Fibroblast of skin of abdomen (primary cell): ENCODE measurements at regions not wholly inside any gene's neighbourhood (a gene's known extent, or its start where the extent isn't known, plus 50 kb on each side); places are given as distances from the start of the nearest gene placed in this dataset.

Source experiments
- DNase-seq: peaks from one replicate; pipeline ENCODE4 v3.0.0-alpha.2; 2013

- DNase-seq: no peak
Measured at GRCh38 chr17:77504652-77505155, 363.9 kb downstream of the SEC14L1 start.

DNA sequence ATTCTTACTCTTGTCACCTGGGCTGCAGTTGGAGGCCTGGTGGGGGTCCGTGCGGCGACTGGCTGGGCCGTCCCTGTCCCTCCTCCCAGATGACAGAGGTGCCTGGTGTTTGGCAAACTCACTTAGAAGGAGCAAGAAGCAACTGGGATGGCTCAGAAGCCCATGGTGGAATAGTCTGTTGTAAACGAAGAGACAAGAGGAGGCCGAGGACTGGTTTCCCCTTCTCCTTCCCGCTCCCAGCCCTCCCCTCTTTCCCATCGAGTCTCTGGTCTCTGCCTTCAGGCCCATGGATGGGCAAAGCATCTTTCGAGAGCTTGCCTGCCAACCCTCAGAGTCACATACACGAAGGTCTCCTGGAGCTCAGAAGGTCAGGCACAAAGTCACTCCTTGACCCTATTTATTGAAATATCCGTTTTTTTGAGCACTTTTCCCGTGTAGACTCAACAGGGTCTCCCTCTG is 364.4 kb downstream of the SEC14L1 start:
- DNase-seq: no peak

GRCh38 chr17:77506371-77506991 is 365.7 kb downstream of the SEC14L1 start:
- no peak for DNase-seq

GRCh38 chr17:77507111-77507885 is 366.5 kb downstream of the SEC14L1 start:
- DNase-seq: no peak

DNA sequence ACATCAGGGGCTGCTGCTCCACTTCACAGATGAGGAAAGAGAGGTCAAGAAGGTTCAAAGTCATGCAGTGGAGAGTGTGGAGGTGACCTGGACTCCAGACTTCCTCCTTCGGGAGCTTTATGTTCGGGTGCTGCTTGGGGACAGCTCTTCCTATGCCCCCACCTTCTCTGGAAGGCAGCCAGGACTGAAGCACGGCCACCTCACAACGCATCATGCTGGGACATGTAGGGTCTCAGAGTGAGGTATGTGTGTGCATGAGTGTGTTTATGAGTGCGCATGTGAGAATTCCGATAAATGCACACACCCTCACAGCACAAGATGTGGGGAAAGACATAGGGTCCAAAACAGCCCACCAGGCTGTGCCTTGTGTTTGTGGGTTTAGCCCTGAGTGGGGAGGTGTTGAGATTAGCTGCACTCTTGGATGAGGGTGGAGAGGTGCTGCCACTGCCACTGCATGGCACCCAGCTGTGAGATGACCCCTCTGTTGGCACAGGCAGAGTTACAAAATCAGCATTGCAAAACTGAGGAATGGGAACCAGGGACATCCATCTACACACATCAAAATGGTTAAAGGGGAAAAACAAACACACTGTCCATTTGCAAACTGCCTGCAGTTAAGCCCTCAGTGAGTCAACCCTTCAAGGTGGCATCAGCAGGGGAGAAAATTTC is 367.4 kb downstream of the SEC14L1 start:
- DNase-seq: no peak

DNA sequence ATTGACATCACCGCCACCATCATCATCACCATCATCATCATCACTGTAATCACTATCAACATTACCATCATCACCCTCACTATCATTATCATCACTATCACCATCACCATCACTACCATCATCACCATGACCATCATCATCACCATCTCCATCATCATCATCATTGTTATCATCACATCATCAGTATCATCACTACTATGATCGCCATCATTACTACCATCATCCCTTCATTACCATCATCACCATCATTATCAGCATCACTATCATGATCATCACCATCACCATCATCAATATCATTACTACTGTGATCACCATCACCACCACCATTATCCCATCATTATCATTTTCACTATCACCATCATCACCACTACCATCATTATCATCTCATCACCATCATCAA is 368.3 kb downstream of the SEC14L1 start:
- no peak for DNase-seq

- no peak for DNase-seq
Measured at GRCh38 chr17:77509599-77509998, 368.8 kb downstream of the SEC14L1 start.

DNA sequence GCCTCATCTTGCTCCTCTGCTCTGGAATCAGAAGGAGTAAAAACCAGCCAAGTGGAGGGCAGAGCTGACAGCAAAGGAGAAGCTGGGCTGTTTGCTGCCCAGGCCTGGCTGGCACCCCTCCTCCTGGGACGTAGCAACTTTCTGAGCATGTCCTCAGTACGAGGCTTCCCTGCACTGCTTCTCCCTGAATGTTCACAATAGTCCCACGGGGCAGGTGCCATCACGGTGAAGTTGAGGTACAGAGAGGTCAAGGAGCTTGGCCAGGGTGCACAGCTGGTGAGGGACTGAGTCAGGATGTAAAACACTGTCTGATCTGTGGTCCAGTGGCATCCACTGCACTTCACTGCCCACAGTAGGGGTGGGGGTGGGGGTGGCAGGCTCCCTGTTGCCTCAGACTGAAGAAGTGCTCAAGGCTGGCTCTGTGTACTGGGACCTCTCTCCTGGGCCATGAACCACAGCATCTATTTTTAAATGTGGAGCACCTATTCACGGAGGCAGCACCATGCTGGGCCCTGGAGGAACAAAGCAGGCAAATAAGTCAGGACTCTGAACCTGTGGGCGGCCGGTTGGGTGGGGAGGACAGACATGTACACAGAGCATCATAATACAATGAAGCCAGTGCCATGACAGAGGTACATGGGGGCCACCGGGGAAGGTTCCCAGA is 369.5 kb downstream of the SEC14L1 start:
- no peak for DNase-seq

DNA sequence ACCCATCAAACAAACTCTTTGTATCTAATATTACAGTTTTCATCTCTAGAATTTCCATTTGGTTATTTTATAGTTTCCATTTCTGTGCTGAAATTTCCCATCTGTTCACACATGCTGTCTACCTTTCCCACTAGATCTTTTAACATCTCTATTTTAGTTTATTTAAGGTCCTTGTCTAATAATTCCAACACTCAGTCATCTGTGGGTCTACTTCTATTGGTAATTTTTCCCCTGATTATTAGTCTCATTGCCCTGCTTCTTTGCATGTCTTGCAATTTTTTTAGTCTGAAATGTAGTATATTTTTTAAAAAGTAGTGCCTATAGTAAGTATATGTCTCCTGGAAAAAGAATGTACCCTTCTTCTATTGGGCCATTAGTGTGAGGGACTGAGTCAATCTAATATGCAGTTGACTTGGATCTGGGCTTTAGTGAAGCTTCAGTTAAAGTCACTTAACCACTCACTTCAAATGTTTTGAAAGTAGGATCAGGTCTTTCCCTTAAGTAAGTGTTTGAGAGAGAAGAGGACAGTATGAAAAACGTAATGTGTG is 370.8 kb downstream of the SEC14L1 start:
- DNase-seq: no peak

DNA sequence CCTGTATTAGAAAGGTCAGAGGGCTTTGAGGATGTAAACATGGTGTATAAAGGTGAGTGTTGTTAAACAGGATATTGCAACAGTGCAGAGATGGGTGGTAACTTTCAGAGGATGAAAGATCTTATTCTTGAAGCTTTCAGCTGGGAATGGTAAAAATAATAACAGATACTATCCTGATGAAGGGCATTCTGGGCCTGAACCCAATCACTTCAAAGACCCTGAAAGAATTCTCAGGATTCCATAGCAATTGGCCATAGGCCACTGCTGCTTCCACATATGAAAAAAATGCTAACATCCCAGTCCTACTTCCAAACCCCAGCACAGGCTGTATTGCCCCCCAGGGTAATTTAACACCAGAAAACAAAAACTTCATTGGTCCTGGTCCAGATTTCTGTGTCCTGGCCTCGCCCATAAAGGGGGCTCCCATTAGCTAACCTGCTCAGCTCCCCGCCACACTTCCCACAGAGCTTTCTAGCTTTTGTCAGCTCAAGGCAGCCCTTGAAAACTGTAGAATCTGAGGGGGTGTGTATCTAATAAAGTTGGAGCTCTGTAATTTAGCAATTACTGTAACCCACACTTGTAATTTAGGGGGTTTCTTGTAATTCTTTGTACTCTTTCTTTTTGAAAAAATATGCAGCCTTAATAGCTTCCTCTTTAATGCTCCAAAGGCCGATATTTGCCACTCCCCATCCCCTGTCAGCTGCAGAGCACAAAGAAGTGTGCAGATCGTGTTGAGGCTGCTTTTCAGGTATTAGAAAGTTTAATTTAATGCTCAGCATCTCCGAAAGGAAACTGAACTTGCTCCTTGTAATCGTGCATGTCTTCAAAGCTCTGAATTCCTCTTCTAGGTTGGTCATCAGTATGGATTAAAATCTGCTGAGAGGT is 371.5 kb downstream of the SEC14L1 start:
- peak; percentile 24 for DNase-seq

DNA sequence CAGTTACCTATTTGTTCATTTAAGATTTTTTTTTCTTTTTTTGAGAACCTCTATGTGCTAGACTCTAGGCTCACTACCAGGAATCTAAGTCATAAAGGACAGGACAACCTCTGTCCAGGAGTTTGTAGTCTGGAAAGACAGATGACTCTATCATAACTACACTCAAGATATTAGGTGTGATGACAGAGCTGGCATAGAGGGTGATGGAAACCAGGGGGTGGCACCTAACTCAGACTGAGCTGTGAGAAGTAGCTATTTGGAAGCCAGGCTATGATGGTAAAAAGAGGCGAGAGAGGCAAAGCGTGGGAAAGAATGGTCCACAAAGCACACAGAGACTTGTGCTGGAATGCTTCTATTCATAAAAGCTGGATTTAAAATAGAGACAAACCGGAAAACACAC is 372.3 kb downstream of the SEC14L1 start:
- no peak for DNase-seq

GRCh38 chr17:77515227-77515626 is 374.5 kb downstream of the SEC14L1 start:
- DNase-seq: no peak

- DNase-seq: peak; percentile 68
Measured at GRCh38 chr17:77516902-77517301, 376.1 kb downstream of the SEC14L1 start.

DNA sequence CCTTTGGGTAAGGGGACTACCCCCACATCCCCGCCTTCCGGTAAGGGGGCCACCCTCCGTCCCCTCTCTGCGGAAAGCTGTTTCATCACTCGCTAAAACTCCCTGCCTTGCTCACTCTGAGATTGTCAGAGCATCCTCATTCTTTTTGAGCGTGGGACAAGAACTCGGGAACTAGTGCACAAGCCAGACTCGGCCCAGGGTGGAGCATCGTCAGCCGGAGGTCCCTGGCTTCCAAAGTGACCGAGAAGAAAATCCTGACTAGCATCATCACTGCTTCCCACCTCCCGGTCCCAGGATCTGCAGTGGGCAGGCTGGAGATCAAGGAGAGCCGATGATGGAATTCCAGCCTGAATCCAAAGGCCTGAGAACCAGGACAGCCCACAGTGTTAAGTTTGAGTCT is 380.3 kb downstream of the SEC14L1 start:
- no peak for DNase-seq

- no peak for DNase-seq
Measured at GRCh38 chr17:77523540-77523939, 382.8 kb downstream of the SEC14L1 start.

- DNase-seq: no peak
Measured at GRCh38 chr17:77526259-77526711, 385.5 kb downstream of the SEC14L1 start.

DNA sequence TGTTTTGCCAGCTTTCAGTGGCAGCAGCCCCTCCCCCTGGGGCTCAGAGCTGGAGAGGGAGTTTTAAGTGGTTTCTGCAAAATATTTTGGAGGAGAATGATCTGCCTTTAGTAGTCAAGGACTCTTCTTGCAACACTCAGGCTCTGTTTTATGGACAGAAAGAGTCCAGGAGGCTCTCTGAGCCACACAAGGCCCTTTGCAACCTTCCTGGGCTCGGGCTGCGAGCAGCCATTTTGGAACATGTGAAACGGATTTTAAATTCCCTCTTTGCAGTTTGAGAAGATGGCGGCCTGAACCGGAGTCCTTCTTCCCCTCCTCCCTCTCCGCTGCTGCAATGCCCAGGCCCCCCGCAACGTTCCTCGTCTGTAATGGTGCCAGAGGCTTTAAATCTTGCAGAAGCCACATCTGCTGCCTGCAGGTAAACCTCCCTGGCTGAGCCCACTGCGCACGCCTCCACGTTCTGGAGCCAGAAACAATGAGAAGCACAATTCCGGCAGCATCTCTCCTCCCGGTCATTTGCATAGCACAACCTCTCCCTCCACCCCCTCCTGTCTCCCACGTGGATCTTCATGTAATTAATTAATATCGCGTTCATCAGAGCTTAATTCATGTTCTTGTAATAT is 386.1 kb downstream of the SEC14L1 start:
- DNase-seq: no peak

GRCh38 chr17:77527409-77527808 is 386.6 kb downstream of the SEC14L1 start:
- DNase-seq: no peak

DNA sequence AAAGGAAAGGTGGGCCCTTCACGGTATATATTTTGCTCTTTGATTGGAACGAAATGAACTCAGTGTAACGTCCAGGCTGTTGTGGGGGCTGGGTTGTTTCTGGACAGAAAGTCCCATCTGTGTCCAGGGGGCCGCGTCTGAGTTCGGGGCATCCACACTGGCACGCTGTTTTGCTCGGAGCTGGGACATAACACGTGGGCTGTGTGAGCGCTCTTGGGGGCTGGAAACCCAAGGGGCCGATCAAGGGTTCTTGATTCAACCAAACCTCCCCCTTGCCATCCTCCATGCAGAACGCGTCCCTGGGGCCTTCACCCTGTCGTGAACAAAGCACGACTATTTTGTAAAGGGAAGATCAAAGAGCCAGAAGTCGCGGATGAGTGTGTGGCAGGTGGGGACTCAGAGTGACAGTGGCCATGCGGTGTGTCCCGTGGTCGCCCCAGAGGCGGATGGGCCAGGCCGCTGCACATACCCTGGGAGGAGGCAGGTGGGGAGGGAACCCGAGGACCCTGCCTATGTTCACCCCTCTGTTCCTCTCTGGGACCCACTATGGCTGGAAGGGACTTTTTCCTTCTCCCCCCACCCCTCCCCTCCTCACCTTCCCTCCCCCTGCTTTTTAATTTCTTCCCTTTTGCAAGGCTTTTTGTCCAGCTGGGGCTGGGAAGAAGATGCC is 387.2 kb downstream of the SEC14L1 start:
- no peak for DNase-seq
